ENCODE measurements at regions not wholly inside any gene's neighbourhood (a gene's known extent, or its start where the extent isn't known, plus 50 kb on each side); places are given as distances from the start of the nearest gene placed in this dataset.

DNA sequence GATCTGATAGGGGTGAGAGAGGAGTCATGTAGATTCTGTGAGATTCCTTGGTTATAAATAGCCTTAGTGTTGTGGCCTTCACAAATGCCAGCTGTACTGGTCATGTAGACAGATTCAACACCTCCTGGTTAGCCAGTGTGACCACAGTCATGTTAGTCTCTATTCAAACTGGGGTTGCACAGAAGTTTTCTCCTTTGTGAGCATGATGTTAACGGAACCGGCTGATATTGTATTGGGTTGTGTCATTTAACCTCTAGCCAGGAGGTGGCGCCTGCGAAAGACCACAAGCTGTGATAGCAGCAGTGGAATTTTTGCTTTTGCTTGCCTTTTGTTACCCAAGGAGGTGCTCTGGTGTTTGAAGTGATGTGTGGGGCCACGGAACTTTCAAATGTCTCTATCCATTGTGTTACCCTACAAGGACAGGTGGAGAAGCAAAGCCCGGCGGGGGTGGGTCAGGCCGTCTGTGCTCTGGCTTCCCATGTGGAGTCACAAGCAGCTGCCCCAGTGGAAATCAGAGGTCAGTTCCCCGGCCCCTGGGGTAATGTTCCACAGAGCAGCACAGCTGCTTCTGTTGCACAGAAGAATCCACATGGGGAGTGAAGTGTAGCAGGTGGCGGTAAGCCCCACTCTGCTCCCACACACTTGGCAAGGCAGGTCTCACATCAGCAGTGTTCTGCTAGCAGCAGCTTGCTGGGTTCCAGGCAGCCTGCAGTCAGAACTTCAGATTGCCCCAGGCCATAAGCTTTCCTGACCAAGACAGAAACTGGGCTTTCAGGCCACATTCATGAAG is 112.6 kb downstream of the ADAMTS1 start:
- no peak for TF ChIP-seq POLR2A (IDR thresholded peaks at IDR 0.05; ENCODE audit: low read length)
- TF ChIP-seq GATA1 (IDR thresholded peaks at IDR 0.05; ENCODE audit: low read depth, low read length): no peak
